Vagina (tissue), 2 donors: ENCODE measurements at regions not wholly inside any gene's neighbourhood (a gene's known extent, or its start where the extent isn't known, plus 50 kb on each side); places are given as distances from the start of the nearest gene placed in this dataset.

ENCODE experiments used
- POLR2A ChIP-seq, 2 donors: fragments of 450-650 bp; IDR thresholded peaks; one replicate each; pipeline ENCODE4 v1.6.1; 2017; ENCODE audit warnings: antibody characterized with exemption in 2 of 2, mild to moderate bottlenecking in 2 of 2, moderate library complexity in 2 of 2
- POLR2AphosphoS5 ChIP-seq, 2 donors: sonication (generic); formaldehyde crosslinking; IDR thresholded peaks; one replicate each; pipeline ENCODE4 v1.9.0; 2017; ENCODE audit warnings: antibody characterized with exemption in 2 of 2, mild to moderate bottlenecking in 2 of 2, low read depth in 1 of 2; ENCODE audit not compliant: insufficient read depth in 1 of 2
- TF ChIP-seq, protein P1 (sequence below), 3 experiments: fragments of 450-650 bp in 2 of 3; fragments of 200-600 bp in 1 of 3; sonication (generic) in 1 of 3; IDR thresholded peaks; one replicate each; pipeline ENCODE4 v1.5.1; 2017 to 2019; ENCODE audit warnings: antibody characterized with exemption in 3 of 3, mild to moderate bottlenecking in 2 of 3, moderate library complexity in 2 of 3

DNA sequence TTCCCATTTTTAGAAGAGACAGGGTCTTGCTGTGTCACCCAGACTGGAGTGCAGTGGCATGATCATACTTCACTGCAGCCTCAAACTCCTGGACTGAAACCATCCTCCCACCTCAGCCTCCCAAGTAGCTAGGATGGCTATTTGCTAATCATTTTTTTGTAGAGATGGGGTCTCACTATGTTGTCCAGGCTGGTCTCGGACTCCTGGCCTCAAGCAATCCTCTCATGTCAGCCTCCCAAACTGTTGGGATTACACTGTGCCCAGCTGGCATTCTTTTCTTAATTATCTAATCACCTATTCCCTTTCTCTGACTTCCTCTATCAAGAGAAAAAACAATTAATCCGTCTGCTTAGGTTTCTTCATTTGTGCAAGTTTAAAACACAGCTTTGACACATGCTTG lies 172.5 kb upstream of the TRIM24 start:
- TF ChIP-seq, protein P1, sequence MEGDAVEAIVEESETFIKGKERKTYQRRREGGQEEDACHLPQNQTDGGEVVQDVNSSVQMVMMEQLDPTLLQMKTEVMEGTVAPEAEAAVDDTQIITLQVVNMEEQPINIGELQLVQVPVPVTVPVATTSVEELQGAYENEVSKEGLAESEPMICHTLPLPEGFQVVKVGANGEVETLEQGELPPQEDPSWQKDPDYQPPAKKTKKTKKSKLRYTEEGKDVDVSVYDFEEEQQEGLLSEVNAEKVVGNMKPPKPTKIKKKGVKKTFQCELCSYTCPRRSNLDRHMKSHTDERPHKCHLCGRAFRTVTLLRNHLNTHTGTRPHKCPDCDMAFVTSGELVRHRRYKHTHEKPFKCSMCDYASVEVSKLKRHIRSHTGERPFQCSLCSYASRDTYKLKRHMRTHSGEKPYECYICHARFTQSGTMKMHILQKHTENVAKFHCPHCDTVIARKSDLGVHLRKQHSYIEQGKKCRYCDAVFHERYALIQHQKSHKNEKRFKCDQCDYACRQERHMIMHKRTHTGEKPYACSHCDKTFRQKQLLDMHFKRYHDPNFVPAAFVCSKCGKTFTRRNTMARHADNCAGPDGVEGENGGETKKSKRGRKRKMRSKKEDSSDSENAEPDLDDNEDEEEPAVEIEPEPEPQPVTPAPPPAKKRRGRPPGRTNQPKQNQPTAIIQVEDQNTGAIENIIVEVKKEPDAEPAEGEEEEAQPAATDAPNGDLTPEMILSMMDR (IDR thresholded peaks at IDR 0.05) = no peak
- TF ChIP-seq POLR2AphosphoS5 (IDR thresholded peaks at IDR 0.05; ENCODE audit: insufficient read depth in 1 of 2, low read depth in 1 of 2) = no peak
- TF ChIP-seq POLR2A (IDR thresholded peaks at IDR 0.05) = no peak
